Lung (tissue), 11 donors: ENCODE measurements at regions not wholly inside any gene's neighbourhood (a gene's known extent, or its start where the extent isn't known, plus 50 kb on each side); places are given as distances from the start of the nearest gene placed in this dataset.

ENCODE experiments used
- ATAC-seq: fragments of 200-7000 bp; cut with Tn5 transposase; one replicate; pipeline ENCODE4 v1.9.1; 2020; ENCODE audit warnings: moderate number of reproducible peaks; ENCODE audit not compliant: insufficient read depth, low FRiP score
- DNase-seq, 3 donors: peaks; one replicate each; pipeline ENCODE4 v3.0.0-alpha.2; 2013 to 2017
- H3K27ac ChIP-seq, 2 donors: one replicate each; pipeline ENCODE4 v1.5.1; 2013; ENCODE audit warnings: mild to moderate bottlenecking in 2 of 2, moderate library complexity in 2 of 2, control low read depth in 1 of 2, inconsistent platforms in 1 of 2, low read depth in 1 of 2, low read length in 1 of 2
- H3K27me3 ChIP-seq, 3 donors: one replicate each; pipeline ENCODE4 v1.5.1; 2013; ENCODE audit warnings: low read length in 2 of 3; ENCODE audit not compliant: control insufficient read depth in 3 of 3, insufficient read depth in 3 of 3
- H3K36me3 ChIP-seq, 4 donors: one replicate each; pipeline ENCODE4 v1.5.1; 2013; ENCODE audit warnings: low read length in 4 of 4, mild to moderate bottlenecking in 1 of 4, moderate library complexity in 1 of 4; ENCODE audit not compliant: control insufficient read depth in 4 of 4, insufficient read depth in 4 of 4
- H3K4me1 ChIP-seq, 5 donors: one replicate each; pipeline ENCODE4 v1.5.1; 2013; ENCODE audit warnings: low read length in 5 of 5, mild to moderate bottlenecking in 2 of 5, moderate library complexity in 1 of 5; ENCODE audit not compliant: control insufficient read depth in 5 of 5, insufficient read depth in 5 of 5
- H3K4me3 ChIP-seq: one replicate; pipeline ENCODE4 v1.5.1; 2013; ENCODE audit warnings: mild to moderate bottlenecking, control low read depth, moderate library complexity
- H3K9ac ChIP-seq, 2 donors: one replicate each; pipeline ENCODE4 v1.5.1; 2013; ENCODE audit warnings: low read length in 2 of 2, control low read depth in 1 of 2; ENCODE audit not compliant: insufficient read depth in 1 of 2
- H3K9me3 ChIP-seq, 4 donors: one replicate each; pipeline ENCODE4 v1.5.1; 2013; ENCODE audit warnings: low read length in 3 of 4, mild to moderate bottlenecking in 1 of 4, moderate library complexity in 1 of 4; ENCODE audit not compliant: control insufficient read depth in 4 of 4, insufficient read depth in 3 of 4
- CTCF ChIP-seq: IDR thresholded peaks from 2 replicates; pipeline ENCODE4 v1.5.1; 2012; ENCODE audit warnings: mild to moderate bottlenecking; ENCODE audit errors: control extremely low read depth, extremely low read depth
- WGBS, 2 donors: extraction: QIAGEN DNeasy Blood & Tissue Kit; methylation state at CpG; one replicate each; pipeline ENCODE4 v1.1.7; 2013; 5-methylcytosine and 5-hydroxymethylcytosine counted together
- donor health status: control.
- donor health status: control.
- donor health status: Bipolar disorder and iron deficiency.
- donor health status: healthy.
- donor health status: DM: yes; HTN: yes; CAD: no.

- no peak overlapping the region for H3K4me3 ChIP-seq
- ATAC-seq: no peak
These were observed 111.0 kb upstream of the SPDL1 start for GRCh38 chr5:169472544-169472943.

GRCh38 chr5:169471021-169471420 is 112.6 kb upstream of the SPDL1 start:
- H3K27me3 ChIP-seq: no peaks in the 10 kb centered on the region
- no peak overlapping the region for H3K4me3 ChIP-seq
- 78 to 84% methylated on average over 4 of the region's 4 CpGs for WGBS, 2 donors
- H3K27ac ChIP-seq: no peak overlapping the region
- no peak for TF ChIP-seq CTCF
- H3K36me3 ChIP-seq: no peaks in the 10 kb centered on the region
- no peak for ATAC-seq
- H3K4me1 ChIP-seq: peaks cover 0 to 27% (median 0%) of the 10 kb centered on the region in 5 donors
- no peak for DNase-seq
- peaks cover 0 to 5% (median under 1%) of the 10 kb centered on the region in 4 donors for H3K9me3 ChIP-seq
- H3K9ac ChIP-seq: no peak overlapping the region

More at GRCh38 chr5:169472544-169472943, 111.0 kb upstream of the SPDL1 start:
- no peak for TF ChIP-seq CTCF
- no peak overlapping the region for H3K27ac ChIP-seq
- H3K9me3 ChIP-seq: no peaks in the 10 kb centered on the region
- peaks cover 0 to 15% (median 0%) of the 10 kb centered on the region in 5 donors for H3K4me1 ChIP-seq
- H3K36me3 ChIP-seq: no peaks in the 10 kb centered on the region
- 69 to 87% methylated on average over 5 of the region's 5 CpGs for WGBS, 2 donors
- H3K27me3 ChIP-seq: no peaks in the 10 kb centered on the region
- H3K9ac ChIP-seq: no peak overlapping the region
- DNase-seq: no peak

- no peak for ATAC-seq
- Histone ChIP-seq H3K36me3 (no peaks in the 10 kb centered on the region), H3K9me3 (peaks cover 0 to 5% (median under 1%) of the 10 kb centered on the region in 4 donors), H3K27ac (no peak overlapping the region), H3K4me1 (peaks cover 0 to 27% (median 0%) of the 10 kb centered on the region in 5 donors), H3K27me3 (no peaks in the 10 kb centered on the region), H3K4me3 (no peak overlapping the region), H3K9ac (no peak overlapping the region)
- peak; percentile 51 to 85 (median 82) for DNase-seq
- 39 to 65% methylated on average over 5 of the region's 5 CpGs for WGBS, 2 donors
- no peak for TF ChIP-seq CTCF
These were observed 116.4 kb upstream of the SPDL1 start for GRCh38 chr5:169467041-169467771.
